Right lobe of liver (tissue), 4 donors: ENCODE measurements at regions not wholly inside any gene's neighbourhood (a gene's known extent, or its start where the extent isn't known, plus 50 kb on each side); places are given as distances from the start of the nearest gene placed in this dataset.

Source experiments
- CTCF ChIP-seq, 4 donors: fragments of 200-600 bp in 3 of 4; fragments of 450-650 bp in 1 of 4; IDR thresholded peaks; one replicate each; pipeline versions ENCODE4 v1.5.1 to v1.8.0; 2016 to 2022; ENCODE audit warnings: antibody characterized with exemption in 4 of 4, mild to moderate bottlenecking in 2 of 4
- POLR2A ChIP-seq: fragments of 450-650 bp; IDR thresholded peaks from one replicate; pipeline ENCODE4 v1.6.1; 2017; ENCODE audit warnings: antibody characterized with exemption, mild to moderate bottlenecking
- donor health status: DM: no; HTN: no; CAD: no.
- donor health status: DM: no; HTN: no; CAD: no.
- donor health status: DM: no; HTN: yes; CAD: no.

GRCh38 chr20:52785679-52786078 is 186.5 kb upstream of the TSHZ2 start:
- no peak for TF ChIP-seq CTCF (IDR thresholded peaks at IDR 0.05)
- no peak for TF ChIP-seq POLR2A
